GM21576 (cell line): ENCODE measurements at regions not wholly inside any gene's neighbourhood (a gene's known extent, or its start where the extent isn't known, plus 50 kb on each side); places are given as distances from the start of the nearest gene placed in this dataset.

Experiments
- ATAC-seq: cut with Tn5 transposase; IDR thresholded peaks from one replicate; pipeline ENCODE4 v1.9.1; 2021; ENCODE audit warnings: mild to moderate bottlenecking, moderate library complexity; ENCODE audit not compliant: unreplicated experiment

GRCh38 chr4:186018261-186018660, 50.7 kb upstream of the TLR3 start:
- no peak for ATAC-seq

- no peak for ATAC-seq
Observed at GRCh38 chr4:186018784-186019183, 50.2 kb upstream of the TLR3 start.
